ENCODE measurements at regions not wholly inside any gene's neighbourhood (a gene's known extent, or its start where the extent isn't known, plus 50 kb on each side); places are given as distances from the start of the nearest gene placed in this dataset.

GRCh38 chr17:72592242-72592966, 471.6 kb downstream of the SOX9 start:
- H3K4me1 ChIP-seq (ENCODE audit: insufficient read depth, low read length) = peaks cover 8% of the 10 kb centered on the region
- under 1% methylated on average over 71 of the region's 71 CpGs for WGBS
- peak overlapping the region; percentile 68 for H3K9ac ChIP-seq (ENCODE audit: low read depth, low read length)
- no peaks in the 10 kb centered on the region for H3K9me3 ChIP-seq (ENCODE audit: insufficient read depth, low read depth, low read length)
- no peaks in the 10 kb centered on the region for H3K36me3 ChIP-seq (ENCODE audit: insufficient read depth, low read length)
- no peak overlapping the region for H3K27ac ChIP-seq (ENCODE audit: low read depth, low read length)
- peaks cover 39% of the 10 kb centered on the region for H3K27me3 ChIP-seq (ENCODE audit: insufficient read depth, low read length)
- peak overlapping the region; percentile 69 for H3K4me3 ChIP-seq (ENCODE audit: low read length)

DNA sequence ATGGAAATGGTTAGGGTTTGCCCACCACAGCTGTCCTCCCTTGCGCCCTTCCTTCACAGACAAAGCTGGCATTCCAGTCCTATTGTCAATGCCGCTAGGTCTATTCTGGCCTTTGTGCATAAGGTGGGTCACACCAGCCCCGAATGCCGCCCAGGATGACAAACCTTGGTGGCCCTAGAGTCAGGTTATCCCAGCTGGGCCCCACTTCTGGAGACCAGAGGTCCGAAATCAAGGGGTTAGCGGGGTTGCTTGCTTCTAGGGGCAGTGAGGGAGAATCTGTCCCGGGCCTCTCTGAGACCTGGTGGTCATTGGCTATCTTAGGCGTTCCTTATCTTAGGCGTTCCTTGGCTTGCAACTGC, 472.1 kb downstream of the SOX9 start:
- Histone ChIP-seq H3K9me3 (ENCODE audit: insufficient read depth, low read depth, low read length) (no peaks in the 10 kb centered on the region), H3K27ac (ENCODE audit: low read depth, low read length) (no peak overlapping the region), H3K4me1 (ENCODE audit: insufficient read depth, low read length) (peaks cover 2% of the 10 kb centered on the region), H3K27me3 (ENCODE audit: insufficient read depth, low read length) (peaks cover 39% of the 10 kb centered on the region), H3K9ac (ENCODE audit: low read depth, low read length) (no peak overlapping the region), H3K36me3 (ENCODE audit: insufficient read depth, low read length) (no peaks in the 10 kb centered on the region), H3K4me3 (ENCODE audit: low read length) (no peak overlapping the region)
- 84% methylated on average over 9 of the region's 9 CpGs for WGBS

GRCh38 chr17:72594248-72594647, 473.4 kb downstream of the SOX9 start:
- Histone ChIP-seq H3K4me3 (ENCODE audit: low read length) (no peak overlapping the region), H3K27me3 (ENCODE audit: insufficient read depth, low read length) (peaks cover 30% of the 10 kb centered on the region)
- 67% methylated on average over 9 of the region's 9 CpGs for WGBS

More at GRCh38 chr17:72594248-72594647, 473.4 kb downstream of the SOX9 start:
- Histone ChIP-seq H3K9me3 (ENCODE audit: insufficient read depth, low read depth, low read length) (no peaks in the 10 kb centered on the region), H3K27ac (ENCODE audit: low read depth, low read length) (no peak overlapping the region), H3K36me3 (ENCODE audit: insufficient read depth, low read length) (no peaks in the 10 kb centered on the region), H3K9ac (ENCODE audit: low read depth, low read length) (no peak overlapping the region), H3K4me1 (ENCODE audit: insufficient read depth, low read length) (no peaks in the 10 kb centered on the region; the same call in 1 of the 2 replicates)

Data from HUES64 (cell line).